Spleen (tissue), 11 donors: ENCODE measurements at regions not wholly inside any gene's neighbourhood (a gene's known extent, or its start where the extent isn't known, plus 50 kb on each side); places are given as distances from the start of the nearest gene placed in this dataset.

Source experiments
- DNase-seq: peaks from one replicate; pipeline ENCODE4 v3.0.0-alpha.2; 2020
- H3K27ac ChIP-seq, 8 donors: fragments of 200-600 bp; sonication (generic) in 7 of 8; 1 replicate in 4 of 8; 2 replicates in 4 of 8; pipeline versions ENCODE4 v1.5.0 to v1.8.0; 2016 to 2021; ENCODE audit warnings: inconsistent platforms in 4 of 8, mild to moderate bottlenecking in 4 of 8, moderate library complexity in 1 of 8
- H3K27me3 ChIP-seq, 7 donors: fragments of 200-600 bp; sonication (generic) in 6 of 7; replicated peaks in 1 of 7; 1 replicate in 4 of 7; 2 replicates in 3 of 7; pipeline versions ENCODE4 v1.5.0 to v1.8.0; 2016 to 2021; ENCODE audit warnings: inconsistent platforms in 3 of 7, mild to moderate bottlenecking in 1 of 7
- H3K36me3 ChIP-seq, 6 donors: fragments of 200-600 bp; sonication (generic) in 5 of 6; 1 replicate in 4 of 6; 2 replicates in 2 of 6; pipeline versions ENCODE4 v1.5.0 to v1.8.0; 2016 to 2021; ENCODE audit warnings: inconsistent platforms in 2 of 6
- H3K4me1 ChIP-seq, 6 donors: fragments of 200-600 bp; sonication (generic) in 5 of 6; 1 replicate in 3 of 6; 2 replicates in 3 of 6; pipeline versions ENCODE4 v1.5.0 to v1.8.0; 2016 to 2021; ENCODE audit warnings: inconsistent platforms in 3 of 6
- H3K4me3 ChIP-seq, 8 donors: fragments of 200-600 bp; sonication (generic) in 7 of 8; 1 replicate in 4 of 8; 2 replicates in 4 of 8; pipeline versions ENCODE4 v1.5.0 to v1.8.0; 2016 to 2021; ENCODE audit warnings: inconsistent platforms in 4 of 8, mild to moderate bottlenecking in 4 of 8, moderate library complexity in 2 of 8
- H3K9me3 ChIP-seq, 8 donors: fragments of 200-600 bp; sonication (generic) in 7 of 8; 1 replicate in 4 of 8; 2 replicates in 4 of 8; pipeline versions ENCODE4 v1.5.0 to v1.8.0; 2016 to 2021; ENCODE audit warnings: inconsistent platforms in 4 of 8
- CTCF ChIP-seq, 11 experiments: fragments of 200-600 bp in 7 of 11; fragments of 450-650 bp in 4 of 11; sonication (generic) in 4 of 11; IDR thresholded peaks in 8 of 11; conservative IDR thresholded peaks in 3 of 11; 1 replicate in 7 of 11; 2 replicates in 4 of 11; pipeline versions ENCODE4 v1.4.0 to v1.8.0; 2016 to 2021; ENCODE audit warnings: antibody characterized with exemption in 11 of 11, inconsistent platforms in 4 of 11, mild to moderate bottlenecking in 1 of 11
- POLR2A ChIP-seq, 3 donors: fragments of 450-650 bp; IDR thresholded peaks; one replicate each; pipeline ENCODE4 v1.5.1; 2017; ENCODE audit warnings: antibody characterized with exemption in 3 of 3, mild to moderate bottlenecking in 1 of 3
- POLR2AphosphoS5 ChIP-seq, 3 donors: sonication (generic); formaldehyde crosslinking; IDR thresholded peaks; one replicate each; pipeline ENCODE4 v1.5.1; 2017; ENCODE audit warnings: antibody characterized with exemption in 3 of 3
- WGBS, 5 donors: extraction: QIAGEN DNeasy Blood & Tissue Kit in 3 of 5; methylation state at CpG; one replicate each; pipeline versions ENCODE4 v1.1.5 to v1.1.7; 2013 to 2018; 5-methylcytosine and 5-hydroxymethylcytosine counted together
- intact Hi-C: fragments of 100-400 bp; cut with DNase I; formaldehyde crosslinking; loops from one replicate; pipeline ENCODE4 v1.15.0; 2023; ENCODE audit warnings: low total_unique reads
- donor health status: healthy with polysubstance abuse.
- donor health status: DM: no; HTN: no; CAD: no; lungs with moderate emphysema.
- donor health status: DM: no; HTN: no; CAD: no.
- donor health status: Bipolar disorder and iron deficiency.
- donor health status: healthy.
- donor health status: DM: no; HTN: no; CAD: no.
- donor health status: DM: yes; HTN: yes; CAD: no.

GRCh38 chr5:146254223-146254622, 50.8 kb downstream of the RBM27 start:
- TF ChIP-seq POLR2AphosphoS5 (IDR thresholded peaks at IDR 0.05) (no peak), POLR2A (IDR thresholded peaks at IDR 0.05) (no peak), CTCF (IDR thresholded peaks at IDR 0.05 in 8 of 11, conservative IDR thresholded peaks at IDR 0.05 in 3 of 11) (no peak)
- WGBS, 5 donors: 76 to 100% (median 87%) methylated on average over 1 of the region's 1 CpG

GRCh38 chr5:146273109-146273508, 65.5 kb upstream of the POU4F3 start:
- peaks cover 9 to 100% (median 80%) of the 10 kb centered on the region in 6 donors for H3K36me3 ChIP-seq
- no peaks in the 10 kb centered on the region for H3K27me3 ChIP-seq
- no peak overlapping the region for H3K27ac ChIP-seq
- intact Hi-C loops: no loop called here
- no peak for DNase-seq
- no peaks in the 10 kb centered on the region for H3K9me3 ChIP-seq
- H3K4me3 ChIP-seq: no peak overlapping the region
- no peaks in the 10 kb centered on the region for H3K4me1 ChIP-seq
- TF ChIP-seq POLR2A (IDR thresholded peaks at IDR 0.05) (no peak), CTCF (IDR thresholded peaks at IDR 0.05 in 8 of 11, conservative IDR thresholded peaks at IDR 0.05 in 3 of 11) (no peak), POLR2AphosphoS5 (IDR thresholded peaks at IDR 0.05) (no peak)

More at GRCh38 chr5:146254223-146254622, 50.8 kb downstream of the RBM27 start:
- Histone ChIP-seq H3K27ac (no peak overlapping the region), H3K4me3 (no peak overlapping the region), H3K27me3 (no peaks in the 10 kb centered on the region), H3K4me1 (peaks cover 0 to 9% (median 0%) of the 10 kb centered on the region in 6 donors), H3K9me3 (no peaks in the 10 kb centered on the region), H3K36me3 (peaks cover 0 to 96% (median 60%) of the 10 kb centered on the region in 6 donors)
- no peak for DNase-seq
- intact Hi-C loops: no loop called here

- intact Hi-C loops: no loop called here
- Histone ChIP-seq H3K4me3 (no peak overlapping the region), H3K9me3 (no peaks in the 10 kb centered on the region), H3K27me3 (no peaks in the 10 kb centered on the region), H3K4me1 (no peaks in the 10 kb centered on the region), H3K27ac (no peak overlapping the region), H3K36me3 (peaks cover 0 to 99% (median 60%) of the 10 kb centered on the region in 6 donors)
- TF ChIP-seq POLR2AphosphoS5 (IDR thresholded peaks at IDR 0.05) (no peak), CTCF (IDR thresholded peaks at IDR 0.05 in 8 of 11, conservative IDR thresholded peaks at IDR 0.05 in 3 of 11) (no peak), POLR2A (IDR thresholded peaks at IDR 0.05) (no peak)
- no peak for DNase-seq
- 86 to 96% (median 91%) methylated on average over 4 of the region's 4 CpGs for WGBS, 5 donors
Measured at GRCh38 chr5:146283344-146283761, 55.3 kb upstream of the POU4F3 start.

GRCh38 chr5:146284016-146284415, 54.6 kb upstream of the POU4F3 start:
- no peak for TF ChIP-seq POLR2AphosphoS5 (IDR thresholded peaks at IDR 0.05)
- TF ChIP-seq POLR2A (IDR thresholded peaks at IDR 0.05): no peak
- TF ChIP-seq CTCF (IDR thresholded peaks at IDR 0.05 in 8 of 11, conservative IDR thresholded peaks at IDR 0.05 in 3 of 11): no peak
- intact Hi-C loops: no loop called here
- 90 to 100% (median 92%) methylated on average over 1 of the region's 1 CpG for WGBS, 5 donors
- no peak for DNase-seq
- Histone ChIP-seq H3K4me1 (no peaks in the 10 kb centered on the region), H3K27ac (no peak overlapping the region), H3K36me3 (peaks cover 0 to 94% (median 56%) of the 10 kb centered on the region in 6 donors), H3K9me3 (no peaks in the 10 kb centered on the region), H3K27me3 (no peaks in the 10 kb centered on the region), H3K4me3 (no peak overlapping the region)
